H1 (cell line): ENCODE measurements at regions not wholly inside any gene's neighbourhood (a gene's known extent, or its start where the extent isn't known, plus 50 kb on each side); places are given as distances from the start of the nearest gene placed in this dataset.

Experiments
- CTCF ChIA-PET: fragments of 300-600 bp; sonication (Branson Sonifier 250); formaldehyde crosslinking; loops from one replicate; lab custom pipeline; 2021; ENCODE audit not compliant: partially characterized antibody; lab: Charles Lee
- POLR2A ChIA-PET: fragments of 300-600 bp; sonication (Branson Sonifier 250); formaldehyde crosslinking; loops from one replicate; lab custom pipeline; 2021; ENCODE audit warnings: inconsistent platforms; ENCODE audit not compliant: partially characterized antibody; lab: Charles Lee
- DNase-seq, 2 experiments: peaks; one replicate each; pipeline versions ENCODE4 v3.0.0 to v3.0.0-alpha.2; 2010 to 2022; ENCODE audit warnings: low spot score in 2 of 2, low read depth in 1 of 2, mixed read lengths in 1 of 2
- FAIRE-seq: peaks from 2 replicates; lab custom pipeline; 2011; peaks lifted over from hg19 to GRCh38; lab: Jason Lieb, UNC
- H2AFZ ChIP-seq: 2 replicates; pipeline ENCODE4 v1.8.1; 2012; ENCODE audit warnings: low read length, inconsistent platforms
- H2AK5ac ChIP-seq: 2 replicates; pipeline ENCODE4 v1.6.1; 2013; ENCODE audit warnings: low read depth, low read length
- H2BK120ac ChIP-seq: replicated peaks from 2 replicates; pipeline ENCODE3; 2013; ENCODE audit warnings: low read depth, low read length, inconsistent platforms
- H2BK12ac ChIP-seq: 2 replicates; pipeline ENCODE4 v1.6.1; 2013; ENCODE audit warnings: low read depth, low read length
- H2BK15ac ChIP-seq: 2 replicates; pipeline ENCODE4 v1.6.1; 2013; ENCODE audit warnings: low read length
- H2BK20ac ChIP-seq: 2 replicates; pipeline ENCODE4 v1.6.1; 2013; ENCODE audit warnings: low read length
- H2BK5ac ChIP-seq: 2 replicates; pipeline ENCODE4 v1.6.1; 2013; ENCODE audit warnings: low read depth, low read length
- H3K14ac ChIP-seq: 2 replicates; pipeline ENCODE4 v1.6.1; 2013; ENCODE audit warnings: inconsistent platforms; ENCODE audit not compliant: insufficient read length
- H3K18ac ChIP-seq: 2 replicates; pipeline ENCODE4 v1.6.1; 2013; ENCODE audit warnings: low read length; ENCODE audit errors: extremely low read depth
- H3K23ac ChIP-seq: 2 replicates; pipeline ENCODE4 v1.6.1; 2013; ENCODE audit warnings: inconsistent platforms; ENCODE audit not compliant: insufficient read length
- H3K23me2 ChIP-seq: 2 replicates; pipeline ENCODE4 v1.6.1; 2013; ENCODE audit warnings: low read depth, low read length
- H3K27ac ChIP-seq: 2 replicates; pipeline ENCODE4 v1.6.1; 2011; ENCODE audit warnings: low read depth, low read length, inconsistent platforms
- H3K27me3 ChIP-seq, 4 experiments: replicated peaks in 1 of 4; 1 replicate in 1 of 4; 2 replicates in 3 of 4; pipeline versions ENCODE4 v1.6.1 to v1.8.1; 2011 to 2013; ENCODE audit warnings: low read length in 3 of 4, mild to moderate bottlenecking in 3 of 4, inconsistent platforms in 2 of 4, mixed read lengths in 2 of 4, moderate library complexity in 1 of 4; ENCODE audit not compliant: control insufficient read depth in 3 of 4, insufficient read depth in 3 of 4; ENCODE audit errors: extremely low read depth in 1 of 4
- H3K36me3 ChIP-seq, 4 experiments: 2 replicates each; pipeline versions ENCODE4 v1.6.1 to v1.8.1; 2011 to 2013; ENCODE audit warnings: mild to moderate bottlenecking in 4 of 4, low read length in 3 of 4, moderate library complexity in 2 of 4, control low read depth in 1 of 4, inconsistent platforms in 1 of 4; ENCODE audit not compliant: insufficient read depth in 4 of 4, control insufficient read depth in 2 of 4
- H3K4ac ChIP-seq: replicated peaks from 2 replicates; pipeline ENCODE3; 2013; ENCODE audit warnings: low read length, low read depth, mixed read lengths, inconsistent platforms; ENCODE audit not compliant: insufficient read length
- H3K4me1 ChIP-seq, 4 experiments: replicated peaks in 1 of 4; 1 replicate in 1 of 4; 2 replicates in 3 of 4; pipeline versions ENCODE4 v1.6.1 to v1.8.1; 2011 to 2013; ENCODE audit warnings: low read length in 3 of 4, inconsistent platforms in 2 of 4, mixed read lengths in 1 of 4; ENCODE audit not compliant: insufficient read depth in 4 of 4, control insufficient read depth in 3 of 4
- H3K4me2 ChIP-seq, 2 experiments: 2 replicates each; pipeline versions ENCODE4 v1.6.1 to v1.8.1; 2011 to 2013; ENCODE audit warnings: low read depth in 2 of 2, low read length in 2 of 2, control low read depth in 1 of 2, inconsistent platforms in 1 of 2, mild to moderate bottlenecking in 1 of 2; ENCODE audit not compliant: insufficient read depth in 1 of 2
- H3K4me3 ChIP-seq, 4 experiments: fragments of 200-600, 300-600 bp in 1 of 4; sonication (generic), shearing (Covaris generic), sonication (Bioruptor Twin) in 1 of 4; 2 replicates each; pipeline versions ENCODE4 v1.5.1 to v1.8.1; 2011 to 2016; ENCODE audit warnings: low read length in 4 of 4, low read depth in 3 of 4, control low read depth in 2 of 4, inconsistent platforms in 2 of 4, mild to moderate bottlenecking in 2 of 4, mixed read lengths in 1 of 4, moderate library complexity in 1 of 4; ENCODE audit not compliant: insufficient read depth in 2 of 4; ENCODE audit errors: extremely low read depth in 1 of 4
- H3K56ac ChIP-seq: replicated peaks from 2 replicates; pipeline ENCODE3; 2013; ENCODE audit warnings: low read depth, mild to moderate bottlenecking, mixed read lengths, low read length, inconsistent platforms; ENCODE audit not compliant: insufficient read length
- H3K79me1 ChIP-seq: 2 replicates; pipeline ENCODE4 v1.6.1; 2013; ENCODE audit warnings: low read depth, low read length, control low read depth
- H3K79me2 ChIP-seq, 2 experiments: 2 replicates each; pipeline versions ENCODE4 v1.6.1 to v1.8.1; 2012 to 2013; ENCODE audit warnings: low read length in 2 of 2, mild to moderate bottlenecking in 2 of 2, inconsistent platforms in 1 of 2; ENCODE audit not compliant: insufficient read depth in 2 of 2, control insufficient read depth in 1 of 2
- H3K9ac ChIP-seq, 4 experiments: replicated peaks in 1 of 4; 1 replicate in 1 of 4; 2 replicates in 3 of 4; pipeline versions ENCODE4 v1.6.1 to v1.8.1; 2011 to 2013; ENCODE audit warnings: low read depth in 3 of 4, low read length in 3 of 4, control low read depth in 2 of 4, mild to moderate bottlenecking in 2 of 4, moderate library complexity in 2 of 4, inconsistent platforms in 1 of 4; ENCODE audit errors: extremely low read depth in 1 of 4
- H3K9me3 ChIP-seq, 2 experiments: 2 replicates each; pipeline versions ENCODE4 v1.6.1 to v1.8.1; 2012 to 2013; ENCODE audit warnings: mild to moderate bottlenecking in 2 of 2, moderate library complexity in 2 of 2, control low read depth in 1 of 2, inconsistent platforms in 1 of 2, low read depth in 1 of 2, low read length in 1 of 2, mixed read lengths in 1 of 2; ENCODE audit not compliant: insufficient read depth in 2 of 2
- H4K20me1 ChIP-seq, 2 experiments: replicated peaks in 1 of 2; 2 replicates each; pipeline versions ENCODE3 to v1.8.1; 2011 to 2013; ENCODE audit warnings: inconsistent platforms in 2 of 2, low read length in 2 of 2, mild to moderate bottlenecking in 1 of 2; ENCODE audit not compliant: insufficient read depth in 2 of 2, control insufficient read depth in 1 of 2
- H4K5ac ChIP-seq: 2 replicates; pipeline ENCODE4 v1.6.1; 2013; ENCODE audit warnings: low read length, low read depth, mixed read lengths, inconsistent platforms; ENCODE audit not compliant: insufficient read length
- H4K8ac ChIP-seq: 2 replicates; pipeline ENCODE4 v1.8.0; 2013; ENCODE audit warnings: mild to moderate bottlenecking, moderate library complexity, low read length, inconsistent platforms; ENCODE audit not compliant: insufficient read depth; ENCODE audit errors: extremely low read depth
- H4K91ac ChIP-seq: replicated peaks from 2 replicates; pipeline ENCODE3; 2013; ENCODE audit warnings: low read length, mixed read lengths, inconsistent platforms; ENCODE audit not compliant: insufficient read length
- HDAC2 ChIP-seq, 2 experiments: fragments of 300-600 bp in 1 of 2; sonication (generic) in 1 of 2; IDR thresholded peaks; 2 replicates each; pipeline ENCODE4 v1.6.1; 2011 to 2012; ENCODE audit warnings: low read depth in 2 of 2, low read length in 2 of 2, mild to moderate bottlenecking in 2 of 2, moderate library complexity in 2 of 2, borderline replicate concordance in 1 of 2, inconsistent platforms in 1 of 2
- WGBS, 2 experiments: shearing (Covaris generic) in 1 of 2; methylation state at CpG; one replicate each; pipeline versions ENCODE4 v1.1.6 to v1.1.7; 2013 to 2015; ENCODE audit warnings: low lambda C conversion rate in 2 of 2, mixed read lengths in 2 of 2, inconsistent platforms in 1 of 2, low coverage in 1 of 2, missing lambda C conversion rate in 1 of 2; ENCODE audit not compliant: insufficient replicate concordance in 2 of 2, insufficient coverage in 1 of 2, insufficient read length in 1 of 2; ENCODE audit errors: extremely low coverage in 1 of 2, missing lambda C conversion rate in 1 of 2; 5-methylcytosine and 5-hydroxymethylcytosine counted together

DNA sequence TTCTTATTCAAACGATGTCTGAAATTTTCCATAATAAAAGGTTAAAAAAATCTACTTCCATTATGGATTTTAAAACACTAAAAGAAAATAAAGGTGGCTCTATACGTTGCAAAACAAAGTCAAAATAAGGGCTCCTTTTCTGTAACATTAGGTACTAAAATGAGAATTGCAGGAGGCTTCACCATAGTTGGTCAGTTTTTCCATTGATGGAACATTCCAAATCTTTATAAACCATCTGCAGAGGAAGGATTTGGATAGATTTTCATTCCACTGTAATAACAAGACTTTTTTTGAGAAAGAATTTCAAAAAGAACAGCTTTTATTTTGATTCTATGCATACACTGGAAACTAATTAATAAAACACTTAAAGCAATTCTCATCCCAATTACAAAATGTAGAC is 145.6 kb downstream of the LURAP1L start:
- H2AK5ac ChIP-seq, result no peak overlapping the region
- no peak overlapping the region for H3K4ac ChIP-seq
- CTCF ChIA-PET, result no interaction called here
- H4K5ac ChIP-seq, result no peak overlapping the region
- no peak overlapping the region for H4K91ac ChIP-seq
- H4K20me1 ChIP-seq, result no peaks in the 10 kb centered on the region
- H3K36me3 ChIP-seq, result no peaks in the 10 kb centered on the region
- H3K56ac ChIP-seq, result no peak overlapping the region
- H3K9me3 ChIP-seq, result no peaks in the 10 kb centered on the region
- H3K18ac ChIP-seq, result no peak overlapping the region
- POLR2A ChIA-PET, result no interaction called here
- no peak overlapping the region for H2BK20ac ChIP-seq
- no peak overlapping the region for H3K9ac ChIP-seq
- TF ChIP-seq HDAC2 (IDR thresholded peaks at IDR 0.05; ENCODE audit: borderline replicate concordance in 1 of 2, low read depth in 2 of 2, low read length in 2 of 2), result no peak
- 0 out of 7 replicates have a peak, but pooled peaks cover 0 to 3% (median 0%) of the 10 kb centered on the region in 4 experiments for H3K4me1 ChIP-seq
- FAIRE-seq, result no peak
- no peak overlapping the region for H2AFZ ChIP-seq
- H3K14ac ChIP-seq, result no peak overlapping the region
- H2BK120ac ChIP-seq, result no peak overlapping the region
- WGBS, 2 experiments, result 80% methylated on average over 2 of the region's 2 CpGs; no CpG with 5 or more reads in 1 of the 2 experiments
- no peaks in the 10 kb centered on the region for H3K27me3 ChIP-seq
- H2BK5ac ChIP-seq, result no peak overlapping the region
- no peak for DNase-seq
- no peak overlapping the region for H3K27ac ChIP-seq
- H3K79me2 ChIP-seq, result no peaks in the 10 kb centered on the region
- no peak overlapping the region for H3K4me2 ChIP-seq
- no peaks in the 10 kb centered on the region for H3K79me1 ChIP-seq
- no peak overlapping the region for H2BK12ac ChIP-seq
- H3K23me2 ChIP-seq, result no peaks in the 10 kb centered on the region
- no peak overlapping the region for H4K8ac ChIP-seq
- no peak overlapping the region for H3K4me3 ChIP-seq
- H3K23ac ChIP-seq, result no peak overlapping the region
- H2BK15ac ChIP-seq, result no peak overlapping the region
